Neuronal stem cell (in vitro differentiated cells): ENCODE measurements at regions not wholly inside any gene's neighbourhood (a gene's known extent, or its start where the extent isn't known, plus 50 kb on each side); places are given as distances from the start of the nearest gene placed in this dataset.
A peak's percentile ranks its signal among the peaks of the same experiment; 100 is the strongest.

Experiments used
- DNase-seq: peaks from one replicate; pipeline ENCODE4 v3.0.0-alpha.2; 2013; ENCODE audit warnings: low spot score
- H2AFZ ChIP-seq: one replicate; pipeline ENCODE4 v1.6.1; 2013; ENCODE audit warnings: mild to moderate bottlenecking, low read length, inconsistent platforms
- H2AK5ac ChIP-seq: 2 replicates; pipeline ENCODE4 v1.6.1; 2013; ENCODE audit warnings: low read depth, mild to moderate bottlenecking, inconsistent platforms, low read length, moderate library complexity, mixed read lengths
- H2BK120ac ChIP-seq: 2 replicates; pipeline ENCODE4 v1.6.1; 2013; ENCODE audit warnings: low read depth, mild to moderate bottlenecking, inconsistent platforms, low read length, moderate library complexity, mixed read lengths
- H2BK12ac ChIP-seq: one replicate; pipeline ENCODE4 v1.6.1; 2013; ENCODE audit warnings: low read length, inconsistent platforms
- H2BK15ac ChIP-seq: 2 replicates; pipeline ENCODE4 v1.6.1; 2013; ENCODE audit warnings: mild to moderate bottlenecking, low read length, inconsistent platforms, mixed read lengths
- H2BK5ac ChIP-seq: one replicate; pipeline ENCODE4 v1.6.1; 2013; ENCODE audit warnings: inconsistent platforms, mild to moderate bottlenecking, low read length, moderate library complexity
- H3K14ac ChIP-seq: one replicate; pipeline ENCODE4 v1.6.1; 2013; ENCODE audit warnings: low read length, inconsistent platforms
- H3K18ac ChIP-seq: 2 replicates; pipeline ENCODE4 v1.6.1; 2013; ENCODE audit warnings: low read length, inconsistent platforms
- H3K23ac ChIP-seq: 2 replicates; pipeline ENCODE4 v1.6.1; 2013; ENCODE audit warnings: low read depth, mild to moderate bottlenecking, mixed read lengths, low read length, inconsistent platforms; ENCODE audit not compliant: poor library complexity
- H3K27ac ChIP-seq: replicated peaks from 3 replicates; pipeline ENCODE4 v1.5.1; 2013; ENCODE audit warnings: low read length, inconsistent platforms
- H3K27me3 ChIP-seq, 3 experiments: 2 replicates each; pipeline ENCODE4 v1.6.1; 2013; ENCODE audit warnings: low read length in 3 of 3, mild to moderate bottlenecking in 2 of 3, inconsistent platforms in 1 of 3, low read depth in 1 of 3, mixed read lengths in 1 of 3, moderate library complexity in 1 of 3; ENCODE audit not compliant: control insufficient read depth in 3 of 3, insufficient read depth in 3 of 3
- H3K36me3 ChIP-seq, 2 donors: replicated peaks in 1 of 2; 2 replicates each; pipeline ENCODE4 v1.6.1; 2013; ENCODE audit warnings: low read length in 2 of 2; ENCODE audit not compliant: control insufficient read depth in 2 of 2, insufficient read depth in 2 of 2
- H3K4ac ChIP-seq: 2 replicates; pipeline ENCODE4 v1.6.1; 2013; ENCODE audit warnings: inconsistent platforms, mild to moderate bottlenecking, low read length, moderate library complexity
- H3K4me1 ChIP-seq, 2 donors: 1 replicate in 1 of 2; 2 replicates in 1 of 2; pipeline ENCODE4 v1.6.1; 2013; ENCODE audit warnings: low read length in 2 of 2, low read depth in 1 of 2; ENCODE audit not compliant: control insufficient read depth in 2 of 2, insufficient read depth in 1 of 2
- H3K4me2 ChIP-seq: one replicate; pipeline ENCODE4 v1.6.1; 2013; ENCODE audit warnings: mild to moderate bottlenecking, low read length, inconsistent platforms; ENCODE audit not compliant: insufficient read depth, poor library complexity, severe bottlenecking
- H3K4me3 ChIP-seq, 2 donors: 2 replicates each; pipeline ENCODE4 v1.5.1; 2013; ENCODE audit warnings: low read length in 2 of 2, mild to moderate bottlenecking in 2 of 2, inconsistent platforms in 1 of 2, moderate library complexity in 1 of 2
- H3K79me1 ChIP-seq: one replicate; pipeline ENCODE4 v1.6.1; 2013; ENCODE audit warnings: low read depth, mild to moderate bottlenecking, inconsistent platforms, low read length, moderate library complexity
- H3K9ac ChIP-seq: one replicate; pipeline ENCODE4 v1.6.1; 2013; ENCODE audit warnings: mild to moderate bottlenecking, low read depth, low read length, inconsistent platforms; ENCODE audit not compliant: poor library complexity
- H3K9me3 ChIP-seq, 2 donors: replicated peaks in 1 of 2; 2 replicates each; pipeline versions ENCODE3 to v1.6.1; 2013; ENCODE audit warnings: low read length in 2 of 2, mild to moderate bottlenecking in 2 of 2, inconsistent platforms in 1 of 2, low read depth in 1 of 2, mixed read lengths in 1 of 2, moderate library complexity in 1 of 2; ENCODE audit not compliant: control insufficient read depth in 2 of 2, insufficient read depth in 1 of 2
- H4K8ac ChIP-seq: one replicate; pipeline ENCODE4 v1.6.1; 2013; ENCODE audit warnings: low read depth, mild to moderate bottlenecking, inconsistent platforms, low read length, moderate library complexity
- H4K91ac ChIP-seq: one replicate; pipeline ENCODE4 v1.6.1; 2013; ENCODE audit warnings: low read length, low read depth, mild to moderate bottlenecking, inconsistent platforms; ENCODE audit not compliant: poor library complexity
- WGBS, 2 donors: extraction: QIAGEN DNeasy Blood & Tissue Kit; methylation state at CpG; one replicate each; pipeline ENCODE4 v1.1.7; 2013; ENCODE audit warnings: missing lambda C conversion rate in 2 of 2, mixed read lengths in 1 of 2; ENCODE audit not compliant: insufficient read length in 2 of 2, insufficient replicate concordance in 1 of 2; ENCODE audit errors: extremely low coverage in 2 of 2; 5-methylcytosine and 5-hydroxymethylcytosine counted together

- Histone ChIP-seq H2BK120ac (no peak overlapping the region), H2AFZ (no peak overlapping the region), H3K9ac (peak overlapping the region; percentile 9), H3K4me1 (peaks cover 6 to 17% of the 10 kb centered on the region in 2 donors), H3K36me3 (no peaks in the 10 kb centered on the region), H3K4me3 (no peak overlapping the region), H3K27ac (no peak overlapping the region), H2BK12ac (no peak overlapping the region), H4K91ac (no peak overlapping the region), H3K79me1 (no peaks in the 10 kb centered on the region), H3K18ac (peak overlapping the region; percentile 62), H3K14ac (no peak overlapping the region), H3K27me3 (peaks cover 0 to 4% (median 0%) of the 10 kb centered on the region in 3 experiments), H3K4ac (no peak overlapping the region), H2BK15ac (no peak overlapping the region), H3K4me2 (peak overlapping the region; percentile 40), H2BK5ac (no peak overlapping the region), H2AK5ac (no peak overlapping the region), H3K9me3 (peaks cover 0 to 2% of the 10 kb centered on the region in 2 donors), H3K23ac (no peak overlapping the region), H4K8ac (no peak overlapping the region)
- no peak for DNase-seq
- WGBS, 2 donors: no CpG with 5 or more reads among the region's 7 CpGs
These were observed 57.9 kb upstream of the PNMA1 start for GRCh38 chr14:73771848-73772638.

GRCh38 chr14:73770977-73771847 is 57.0 kb upstream of the PNMA1 start:
- no peak overlapping the region for H3K27ac ChIP-seq
- peaks cover 0 to 4% (median 0%) of the 10 kb centered on the region in 3 experiments for H3K27me3 ChIP-seq
- no peak for DNase-seq

GRCh38 chr14:73768107-73768506 is 53.9 kb upstream of the PNMA1 start:
- H3K36me3 ChIP-seq: no peaks in the 10 kb centered on the region

More at GRCh38 chr14:73770977-73771847, 57.0 kb upstream of the PNMA1 start:
- Histone ChIP-seq H3K9ac (peak overlapping the region; percentile 9), H3K18ac (peak overlapping the region; percentile 24), H3K14ac (no peak overlapping the region), H3K4me3 (no peak overlapping the region), H2BK15ac (no peak overlapping the region), H2AFZ (no peak overlapping the region), H3K4me1 (peaks cover 6 to 17% of the 10 kb centered on the region in 2 donors), H3K79me1 (no peaks in the 10 kb centered on the region), H4K8ac (no peak overlapping the region), H2BK120ac (no peak overlapping the region), H2BK5ac (no peak overlapping the region), H3K23ac (no peak overlapping the region), H2BK12ac (no peak overlapping the region), H3K4ac (no peak overlapping the region), H3K4me2 (no peak overlapping the region), H3K9me3 (peaks cover 0 to 2% of the 10 kb centered on the region in 2 donors), H3K36me3 (no peaks in the 10 kb centered on the region), H4K91ac (no peak overlapping the region), H2AK5ac (no peak overlapping the region)
- WGBS, 2 donors: no CpG with 5 or more reads among the region's 18 CpGs

More at GRCh38 chr14:73768107-73768506, 53.9 kb upstream of the PNMA1 start:
- no peak overlapping the region for H3K14ac ChIP-seq
- H3K4me1 ChIP-seq: peaks cover 6 to 12% of the 10 kb centered on the region in 2 donors
- no peak overlapping the region for H2BK5ac ChIP-seq
- H2AK5ac ChIP-seq: no peak overlapping the region
- no peak overlapping the region for H3K4me2 ChIP-seq
- H3K27me3 ChIP-seq: no peaks in the 10 kb centered on the region
- peaks cover 0 to under 1% of the 10 kb centered on the region in 2 donors for H3K9me3 ChIP-seq
- H3K27ac ChIP-seq: no peak overlapping the region
- H3K4ac ChIP-seq: no peak overlapping the region
- H2BK15ac ChIP-seq: no peak overlapping the region
- no peak for DNase-seq
- no peak overlapping the region for H2BK12ac ChIP-seq
- no peaks in the 10 kb centered on the region for H3K79me1 ChIP-seq
- no peak overlapping the region for H3K23ac ChIP-seq
- WGBS, 2 donors: no CpG with 5 or more reads among the region's 4 CpGs
- H3K9ac ChIP-seq: no peak overlapping the region
- H2AFZ ChIP-seq: no peak overlapping the region
- H3K18ac ChIP-seq: no peak overlapping the region
- H4K91ac ChIP-seq: no peak overlapping the region
- H2BK120ac ChIP-seq: no peak overlapping the region
- H3K4me3 ChIP-seq: no peak overlapping the region
- H4K8ac ChIP-seq: no peak overlapping the region
